H1 (cell line): ENCODE measurements at regions not wholly inside any gene's neighbourhood (a gene's known extent, or its start where the extent isn't known, plus 50 kb on each side); places are given as distances from the start of the nearest gene placed in this dataset.

Experiments used
- CTCF ChIA-PET: fragments of 300-600 bp; sonication (Branson Sonifier 250); formaldehyde crosslinking; loops from one replicate; lab custom pipeline; 2021; ENCODE audit not compliant: partially characterized antibody; lab: Charles Lee
- POLR2A ChIA-PET: fragments of 300-600 bp; sonication (Branson Sonifier 250); formaldehyde crosslinking; loops from one replicate; lab custom pipeline; 2021; ENCODE audit warnings: inconsistent platforms; ENCODE audit not compliant: partially characterized antibody; lab: Charles Lee
- DNase-seq, 2 experiments: peaks; one replicate each; pipeline versions ENCODE4 v3.0.0 to v3.0.0-alpha.2; 2010 to 2022; ENCODE audit warnings: low spot score in 2 of 2, low read depth in 1 of 2, mixed read lengths in 1 of 2
- FAIRE-seq: peaks from 2 replicates; lab custom pipeline; 2011; peaks lifted over from hg19 to GRCh38; lab: Jason Lieb, UNC
- H2AFZ ChIP-seq: 2 replicates; pipeline ENCODE4 v1.8.1; 2012; ENCODE audit warnings: low read length, inconsistent platforms
- H2AK5ac ChIP-seq: 2 replicates; pipeline ENCODE4 v1.6.1; 2013; ENCODE audit warnings: low read depth, low read length
- H2BK120ac ChIP-seq: replicated peaks from 2 replicates; pipeline ENCODE3; 2013; ENCODE audit warnings: low read depth, low read length, inconsistent platforms
- H2BK12ac ChIP-seq: 2 replicates; pipeline ENCODE4 v1.6.1; 2013; ENCODE audit warnings: low read depth, low read length
- H2BK15ac ChIP-seq: 2 replicates; pipeline ENCODE4 v1.6.1; 2013; ENCODE audit warnings: low read length
- H2BK20ac ChIP-seq: 2 replicates; pipeline ENCODE4 v1.6.1; 2013; ENCODE audit warnings: low read length
- H2BK5ac ChIP-seq: 2 replicates; pipeline ENCODE4 v1.6.1; 2013; ENCODE audit warnings: low read depth, low read length
- H3K14ac ChIP-seq: 2 replicates; pipeline ENCODE4 v1.6.1; 2013; ENCODE audit warnings: inconsistent platforms; ENCODE audit not compliant: insufficient read length
- H3K18ac ChIP-seq: 2 replicates; pipeline ENCODE4 v1.6.1; 2013; ENCODE audit warnings: low read length; ENCODE audit errors: extremely low read depth
- H3K23ac ChIP-seq: 2 replicates; pipeline ENCODE4 v1.6.1; 2013; ENCODE audit warnings: inconsistent platforms; ENCODE audit not compliant: insufficient read length
- H3K23me2 ChIP-seq: 2 replicates; pipeline ENCODE4 v1.6.1; 2013; ENCODE audit warnings: low read depth, low read length
- H3K27ac ChIP-seq: 2 replicates; pipeline ENCODE4 v1.6.1; 2011; ENCODE audit warnings: low read depth, low read length, inconsistent platforms
- H3K27me3 ChIP-seq, 4 experiments: replicated peaks in 1 of 4; 1 replicate in 1 of 4; 2 replicates in 3 of 4; pipeline versions ENCODE4 v1.6.1 to v1.8.1; 2011 to 2013; ENCODE audit warnings: low read length in 3 of 4, mild to moderate bottlenecking in 3 of 4, inconsistent platforms in 2 of 4, mixed read lengths in 2 of 4, moderate library complexity in 1 of 4; ENCODE audit not compliant: control insufficient read depth in 3 of 4, insufficient read depth in 3 of 4; ENCODE audit errors: extremely low read depth in 1 of 4
- H3K36me3 ChIP-seq, 4 experiments: 2 replicates each; pipeline versions ENCODE4 v1.6.1 to v1.8.1; 2011 to 2013; ENCODE audit warnings: mild to moderate bottlenecking in 4 of 4, low read length in 3 of 4, moderate library complexity in 2 of 4, control low read depth in 1 of 4, inconsistent platforms in 1 of 4; ENCODE audit not compliant: insufficient read depth in 4 of 4, control insufficient read depth in 2 of 4
- H3K4ac ChIP-seq: replicated peaks from 2 replicates; pipeline ENCODE3; 2013; ENCODE audit warnings: low read length, low read depth, mixed read lengths, inconsistent platforms; ENCODE audit not compliant: insufficient read length
- H3K4me1 ChIP-seq, 4 experiments: replicated peaks in 1 of 4; 1 replicate in 1 of 4; 2 replicates in 3 of 4; pipeline versions ENCODE4 v1.6.1 to v1.8.1; 2011 to 2013; ENCODE audit warnings: low read length in 3 of 4, inconsistent platforms in 2 of 4, mixed read lengths in 1 of 4; ENCODE audit not compliant: insufficient read depth in 4 of 4, control insufficient read depth in 3 of 4
- H3K4me2 ChIP-seq, 2 experiments: 2 replicates each; pipeline versions ENCODE4 v1.6.1 to v1.8.1; 2011 to 2013; ENCODE audit warnings: low read depth in 2 of 2, low read length in 2 of 2, control low read depth in 1 of 2, inconsistent platforms in 1 of 2, mild to moderate bottlenecking in 1 of 2; ENCODE audit not compliant: insufficient read depth in 1 of 2
- H3K4me3 ChIP-seq, 4 experiments: fragments of 200-600, 300-600 bp in 1 of 4; sonication (generic), shearing (Covaris generic), sonication (Bioruptor Twin) in 1 of 4; 2 replicates each; pipeline versions ENCODE4 v1.5.1 to v1.8.1; 2011 to 2016; ENCODE audit warnings: low read length in 4 of 4, low read depth in 3 of 4, control low read depth in 2 of 4, inconsistent platforms in 2 of 4, mild to moderate bottlenecking in 2 of 4, mixed read lengths in 1 of 4, moderate library complexity in 1 of 4; ENCODE audit not compliant: insufficient read depth in 2 of 4; ENCODE audit errors: extremely low read depth in 1 of 4
- H3K56ac ChIP-seq: replicated peaks from 2 replicates; pipeline ENCODE3; 2013; ENCODE audit warnings: low read depth, mild to moderate bottlenecking, mixed read lengths, low read length, inconsistent platforms; ENCODE audit not compliant: insufficient read length
- H3K79me1 ChIP-seq: 2 replicates; pipeline ENCODE4 v1.6.1; 2013; ENCODE audit warnings: low read depth, low read length, control low read depth
- H3K79me2 ChIP-seq, 2 experiments: 2 replicates each; pipeline versions ENCODE4 v1.6.1 to v1.8.1; 2012 to 2013; ENCODE audit warnings: low read length in 2 of 2, mild to moderate bottlenecking in 2 of 2, inconsistent platforms in 1 of 2; ENCODE audit not compliant: insufficient read depth in 2 of 2, control insufficient read depth in 1 of 2
- H3K9ac ChIP-seq, 4 experiments: replicated peaks in 1 of 4; 1 replicate in 1 of 4; 2 replicates in 3 of 4; pipeline versions ENCODE4 v1.6.1 to v1.8.1; 2011 to 2013; ENCODE audit warnings: low read depth in 3 of 4, low read length in 3 of 4, control low read depth in 2 of 4, mild to moderate bottlenecking in 2 of 4, moderate library complexity in 2 of 4, inconsistent platforms in 1 of 4; ENCODE audit errors: extremely low read depth in 1 of 4
- H3K9me3 ChIP-seq, 2 experiments: 2 replicates each; pipeline versions ENCODE4 v1.6.1 to v1.8.1; 2012 to 2013; ENCODE audit warnings: mild to moderate bottlenecking in 2 of 2, moderate library complexity in 2 of 2, control low read depth in 1 of 2, inconsistent platforms in 1 of 2, low read depth in 1 of 2, low read length in 1 of 2, mixed read lengths in 1 of 2; ENCODE audit not compliant: insufficient read depth in 2 of 2
- H4K20me1 ChIP-seq, 2 experiments: replicated peaks in 1 of 2; 2 replicates each; pipeline versions ENCODE3 to v1.8.1; 2011 to 2013; ENCODE audit warnings: inconsistent platforms in 2 of 2, low read length in 2 of 2, mild to moderate bottlenecking in 1 of 2; ENCODE audit not compliant: insufficient read depth in 2 of 2, control insufficient read depth in 1 of 2
- H4K5ac ChIP-seq: 2 replicates; pipeline ENCODE4 v1.6.1; 2013; ENCODE audit warnings: low read length, low read depth, mixed read lengths, inconsistent platforms; ENCODE audit not compliant: insufficient read length
- H4K8ac ChIP-seq: 2 replicates; pipeline ENCODE4 v1.8.0; 2013; ENCODE audit warnings: mild to moderate bottlenecking, moderate library complexity, low read length, inconsistent platforms; ENCODE audit not compliant: insufficient read depth; ENCODE audit errors: extremely low read depth
- H4K91ac ChIP-seq: replicated peaks from 2 replicates; pipeline ENCODE3; 2013; ENCODE audit warnings: low read length, mixed read lengths, inconsistent platforms; ENCODE audit not compliant: insufficient read length
- CHD1 ChIP-seq: IDR thresholded peaks from 2 replicates; pipeline ENCODE4 v1.6.1; 2012; ENCODE audit warnings: low read depth, low read length, improper control_type of control experiment
- FOSL1 ChIP-seq: IDR thresholded peaks from 2 replicates; pipeline ENCODE4 v1.6.1; 2011; ENCODE audit warnings: mild to moderate bottlenecking, low read depth, low read length, moderate library complexity; ENCODE audit not compliant: insufficient read depth
- JUN ChIP-seq: IDR thresholded peaks from 2 replicates; pipeline ENCODE4 v1.6.1; 2011; ENCODE audit warnings: low read depth, mild to moderate bottlenecking, improper control_type of control experiment, low read length
- KDM5A ChIP-seq: fragments of 200-600 bp; IDR thresholded peaks from 2 replicates; pipeline ENCODE4 v1.7.1; 2012; ENCODE audit warnings: mild to moderate bottlenecking, low read length, inconsistent platforms, mixed read lengths
- MAX ChIP-seq: IDR thresholded peaks from 2 replicates; pipeline ENCODE4 v1.6.1; 2012; ENCODE audit warnings: inconsistent platforms
- RAD21 ChIP-seq, 2 experiments: IDR thresholded peaks in 1 of 2; conservative IDR thresholded peaks in 1 of 2; 2 replicates each; pipeline ENCODE4 v1.6.1; 2011; ENCODE audit warnings: low read depth in 2 of 2, low read length in 2 of 2, improper control_type of control experiment in 1 of 2, inconsistent platforms in 1 of 2, mild to moderate bottlenecking in 1 of 2, moderate library complexity in 1 of 2
- RBBP5 ChIP-seq: IDR thresholded peaks from 2 replicates; pipeline ENCODE4 v1.7.1; 2012; ENCODE audit warnings: low read depth, mild to moderate bottlenecking, inconsistent platforms, low read length, moderate library complexity, borderline replicate concordance
- RFX5 ChIP-seq: IDR thresholded peaks from 2 replicates; pipeline ENCODE4 v1.6.1; 2011; ENCODE audit warnings: low read depth, low read length, improper control_type of control experiment, borderline replicate concordance
- RXRA ChIP-seq: IDR thresholded peaks from 2 replicates; pipeline ENCODE4 v1.6.1; 2011; ENCODE audit warnings: low read depth, mild to moderate bottlenecking, low read length, moderate library complexity; ENCODE audit not compliant: insufficient read depth
- YY1 ChIP-seq: IDR thresholded peaks from 2 replicates; pipeline ENCODE4 v1.6.1; 2011; ENCODE audit warnings: low read depth, mild to moderate bottlenecking, low read length
- WGBS, 2 experiments: shearing (Covaris generic) in 1 of 2; methylation state at CpG; one replicate each; pipeline versions ENCODE4 v1.1.6 to v1.1.7; 2013 to 2015; ENCODE audit warnings: low lambda C conversion rate in 2 of 2, mixed read lengths in 2 of 2, inconsistent platforms in 1 of 2, low coverage in 1 of 2, missing lambda C conversion rate in 1 of 2; ENCODE audit not compliant: insufficient replicate concordance in 2 of 2, insufficient coverage in 1 of 2, insufficient read length in 1 of 2; ENCODE audit errors: extremely low coverage in 1 of 2, missing lambda C conversion rate in 1 of 2; 5-methylcytosine and 5-hydroxymethylcytosine counted together
- TF ChIP-seq, protein P1 (sequence below): IDR thresholded peaks from 2 replicates; pipeline ENCODE4 v1.6.1; 2011; ENCODE audit warnings: low read depth, mild to moderate bottlenecking, low read length; ENCODE audit not compliant: insufficient read depth

GRCh38 chr2:66940080-66940479 lies 457.1 kb upstream of the ETAA1 start:
- Histone ChIP-seq H2AFZ (no peak overlapping the region), H3K36me3 (no peaks in the 10 kb centered on the region), H2BK15ac (no peak overlapping the region), H3K4me1 (no peaks in the 10 kb centered on the region), H3K23me2 (no peaks in the 10 kb centered on the region), H3K4ac (no peak overlapping the region), H4K5ac (no peak overlapping the region), H4K20me1 (no peaks in the 10 kb centered on the region), H2BK12ac (no peak overlapping the region), H3K4me2 (no peak overlapping the region), H3K56ac (no peak overlapping the region), H2BK5ac (no peak overlapping the region), H3K9ac (no peak overlapping the region), H2AK5ac (no peak overlapping the region), H3K27ac (no peak overlapping the region), H3K9me3 (no peaks in the 10 kb centered on the region), H3K79me1 (no peaks in the 10 kb centered on the region), H4K91ac (no peak overlapping the region), H3K27me3 (no peaks in the 10 kb centered on the region), H3K18ac (no peak overlapping the region), H2BK120ac (no peak overlapping the region), H3K14ac (no peak overlapping the region), H3K79me2 (no peaks in the 10 kb centered on the region), H3K23ac (no peak overlapping the region), H4K8ac (no peak overlapping the region), H2BK20ac (no peak overlapping the region), H3K4me3 (no peak overlapping the region)
- no peak for DNase-seq
- WGBS, 2 experiments: 95% methylated on average over 1 of the region's 1 CpG; no CpG with 5 or more reads in 1 of the 2 experiments
- CTCF ChIA-PET: interaction anchor here (0.6 kb wide), 2 partner anchors 11 to 1351 kb away, joined by 3 to 5 read pairs; no protein-coding TSS in a partner anchor
- no peak for TF ChIP-seq RXRA
- no peak for TF ChIP-seq RAD21 (IDR thresholded peaks at IDR 0.05 in 1 of 2, conservative IDR thresholded peaks at IDR 0.05 in 1 of 2; ENCODE audit: low read depth in 2 of 2, low read length in 2 of 2)
- TF ChIP-seq JUN: no peak
- TF ChIP-seq, protein P1, sequence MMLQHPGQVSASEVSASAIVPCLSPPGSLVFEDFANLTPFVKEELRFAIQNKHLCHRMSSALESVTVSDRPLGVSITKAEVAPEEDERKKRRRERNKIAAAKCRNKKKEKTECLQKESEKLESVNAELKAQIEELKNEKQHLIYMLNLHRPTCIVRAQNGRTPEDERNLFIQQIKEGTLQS: no peak
- no peak for TF ChIP-seq FOSL1
- no peak for TF ChIP-seq MAX
- TF ChIP-seq CHD1: no peak
- no peak for TF ChIP-seq RBBP5
- TF ChIP-seq YY1: no peak
- no peak for TF ChIP-seq RFX5
- TF ChIP-seq KDM5A: no peak
- POLR2A ChIA-PET: no interaction called here
- FAIRE-seq: no peak
